IPS DF 4.7 (cell line): ENCODE measurements at regions not wholly inside any gene's neighbourhood (a gene's known extent, or its start where the extent isn't known, plus 50 kb on each side); places are given as distances from the start of the nearest gene placed in this dataset.
"Not testable (repeated sequence)": the region's sequence is repeated elsewhere in the genome, so short reads cannot be mapped to it uniquely, and the experiment has no call there.

Experiments
- DNase-seq: peaks from one replicate; pipeline ENCODE4 v3.0.0-alpha.2; 2013; ENCODE audit warnings: low spot score; ENCODE audit errors: extremely low read depth

DNA sequence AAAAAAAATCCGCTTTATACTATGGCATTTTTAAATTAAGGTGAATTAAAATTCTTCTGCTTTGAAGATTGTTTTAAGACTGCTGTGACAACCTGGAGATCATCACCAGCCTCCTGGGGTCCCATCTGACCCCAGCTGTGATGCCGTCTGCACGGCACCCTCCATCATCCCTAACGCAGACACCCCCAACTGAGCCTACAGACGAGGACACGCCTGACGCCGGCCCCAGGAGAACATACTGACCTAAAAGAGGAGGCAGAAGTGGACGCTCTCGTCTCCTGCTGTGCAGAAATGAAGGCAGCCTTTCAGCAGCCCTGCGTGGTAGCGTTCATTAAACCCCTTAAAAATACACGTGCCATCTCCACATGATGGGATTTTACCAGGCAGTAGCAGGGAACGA is 125.6 kb upstream of the PPP1R26 start:
- no peak for DNase-seq

DNA sequence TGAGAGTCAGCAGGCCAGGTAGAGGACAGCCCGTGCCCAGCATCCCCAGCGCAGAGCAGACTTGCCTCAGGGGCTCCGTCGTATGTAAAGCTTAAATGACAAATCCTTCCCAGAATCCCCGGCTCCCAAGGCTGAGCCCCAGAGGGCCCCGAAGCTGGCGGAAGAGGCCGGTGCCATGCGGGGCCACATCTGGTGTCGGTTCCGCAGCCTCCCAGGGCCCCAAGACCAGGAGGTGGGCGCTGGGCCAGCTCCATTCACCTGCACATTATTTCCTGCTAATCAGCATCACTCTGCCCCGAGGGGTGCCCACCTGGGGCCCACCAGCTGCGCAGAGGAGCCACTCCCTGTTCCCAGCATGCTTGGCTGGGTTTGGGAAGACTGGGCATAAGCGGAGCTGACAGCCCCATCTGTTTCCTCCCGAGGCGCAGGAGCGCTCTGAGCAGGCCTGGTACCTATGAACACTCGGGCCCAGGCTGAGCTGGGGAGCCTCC is 124.0 kb upstream of the PPP1R26 start:
- DNase-seq = no peak

GRCh38 chr9:135356021-135356420 is 123.6 kb upstream of the PPP1R26 start:
- DNase-seq = no peak

DNA sequence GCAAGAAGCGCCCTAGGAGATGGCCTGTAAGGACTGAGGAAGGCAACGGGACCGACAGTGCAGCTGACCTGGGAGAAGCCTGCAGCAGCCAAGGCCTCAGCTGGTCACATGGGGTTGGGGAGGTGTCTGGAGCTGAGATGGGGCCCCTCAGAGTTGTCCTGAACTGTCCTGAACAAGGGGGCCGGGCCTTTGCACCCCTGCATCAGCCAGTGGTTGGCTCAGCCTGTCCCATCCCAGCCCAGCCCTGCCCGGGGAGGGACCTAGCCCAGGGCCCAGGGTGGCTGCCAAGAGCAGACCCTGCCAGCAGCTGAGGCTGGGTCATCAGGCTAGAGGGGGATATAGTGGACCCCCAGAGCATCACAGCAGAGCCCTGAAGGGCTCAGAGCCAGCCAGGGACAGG is 122.8 kb upstream of the PPP1R26 start:
- no peak for DNase-seq

GRCh38 chr9:135357863-135358551 is 121.6 kb upstream of the PPP1R26 start:
- DNase-seq = no peak

- DNase-seq = no peak
These were observed 121.0 kb upstream of the PPP1R26 start for GRCh38 chr9:135358552-135358940.

GRCh38 chr9:135359764-135360163 is 119.8 kb upstream of the PPP1R26 start:
- no peak for DNase-seq

DNA sequence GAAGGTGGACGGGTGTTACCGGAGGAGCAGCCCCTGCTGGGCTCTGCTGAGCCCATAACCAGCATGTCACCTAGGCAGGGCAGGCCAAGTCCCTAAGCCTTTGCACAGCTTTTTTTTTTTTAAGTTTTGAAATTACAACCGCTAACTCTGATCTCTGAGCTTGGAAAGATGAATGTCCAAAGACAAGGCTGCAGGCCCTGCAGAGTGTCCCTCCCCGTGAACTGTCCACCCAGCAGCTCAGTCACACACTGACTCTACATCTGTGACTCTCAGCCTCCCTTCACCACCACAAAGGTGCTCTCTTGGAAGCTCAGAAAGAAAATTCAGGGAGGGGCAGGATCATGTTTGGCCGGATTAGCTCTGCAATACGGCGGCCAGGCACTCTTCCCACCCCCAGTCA is 119.0 kb upstream of the PPP1R26 start:
- DNase-seq = no peak

DNA sequence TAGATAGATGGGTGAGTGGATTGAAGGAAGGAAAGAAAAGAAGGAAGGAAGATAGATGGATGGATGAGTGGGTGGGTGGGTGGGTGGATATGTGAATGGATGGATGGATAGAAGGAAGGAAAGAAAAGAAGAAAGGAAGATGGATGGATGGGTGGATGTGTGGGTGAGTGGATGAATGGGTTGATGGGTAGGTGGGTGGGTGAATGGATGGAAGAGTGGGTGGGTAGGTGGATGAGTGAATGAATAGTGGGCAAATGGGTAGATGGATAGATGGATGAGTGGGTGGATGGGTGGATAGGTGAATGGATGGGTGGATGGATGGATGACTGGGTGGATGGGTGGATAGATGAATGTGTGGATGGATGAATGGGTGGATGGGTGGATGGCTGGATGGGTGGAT is 117.9 kb upstream of the PPP1R26 start:
- DNase-seq = not testable (repeated sequence)

DNA sequence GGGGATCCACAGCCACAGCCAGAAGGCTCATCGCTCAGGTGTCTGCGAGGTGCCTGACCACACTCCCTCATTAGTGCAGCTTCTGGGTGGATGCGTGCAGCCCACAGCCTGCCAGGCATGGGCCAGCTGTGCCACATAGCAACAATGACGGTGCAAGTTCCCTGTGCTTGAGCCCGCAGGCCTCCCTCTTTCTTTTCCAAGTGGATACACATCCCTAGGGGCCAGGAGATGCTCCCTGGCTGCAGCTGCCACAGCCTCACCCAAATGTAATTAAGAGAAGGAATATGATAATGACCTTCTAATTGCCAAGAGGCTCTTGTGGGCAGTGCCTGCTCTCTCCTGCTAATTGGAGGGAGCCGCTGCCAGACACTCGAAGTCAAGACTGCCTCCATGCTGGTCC is 116.0 kb upstream of the PPP1R26 start:
- DNase-seq = no peak

DNA sequence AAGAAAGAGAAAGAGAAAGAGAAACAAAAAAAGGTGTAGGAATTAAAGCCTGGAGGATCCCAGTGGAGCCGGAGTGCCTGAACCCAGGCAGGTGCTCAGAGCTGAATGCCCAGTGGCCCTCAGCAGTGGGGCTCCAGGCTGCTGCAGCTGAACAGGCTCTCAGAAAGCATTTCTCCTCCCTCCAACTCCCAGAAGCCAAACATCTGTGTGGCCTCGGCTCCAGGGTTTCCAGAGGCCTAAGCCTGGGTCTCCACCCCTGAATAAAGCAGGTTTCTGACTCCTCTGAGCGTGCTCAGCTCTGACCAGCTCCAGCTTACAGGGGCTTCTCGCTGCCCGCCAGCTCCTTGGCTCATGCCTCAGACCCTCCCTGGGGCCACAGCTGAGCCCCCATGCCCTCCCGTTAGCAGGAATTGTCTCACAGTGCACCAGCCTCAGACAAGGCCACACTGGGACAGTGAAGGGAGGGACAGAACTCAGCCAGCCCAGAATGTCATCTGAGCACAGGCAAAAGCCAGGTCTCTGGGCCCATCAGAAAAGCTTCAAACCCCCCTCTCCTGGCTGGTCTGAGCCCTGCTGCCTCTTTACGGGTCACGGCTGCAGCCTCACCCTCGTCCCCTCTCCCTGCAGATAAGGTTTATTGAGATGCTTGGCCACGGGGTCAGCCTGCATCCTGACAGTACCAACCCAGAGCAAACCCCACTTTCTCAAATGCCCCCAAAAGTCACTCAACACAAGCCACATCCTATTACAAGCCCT is 114.4 kb upstream of the PPP1R26 start:
- DNase-seq = no peak

- no peak for DNase-seq
These were observed 113.5 kb upstream of the PPP1R26 start for GRCh38 chr9:135366104-135366503.

DNA sequence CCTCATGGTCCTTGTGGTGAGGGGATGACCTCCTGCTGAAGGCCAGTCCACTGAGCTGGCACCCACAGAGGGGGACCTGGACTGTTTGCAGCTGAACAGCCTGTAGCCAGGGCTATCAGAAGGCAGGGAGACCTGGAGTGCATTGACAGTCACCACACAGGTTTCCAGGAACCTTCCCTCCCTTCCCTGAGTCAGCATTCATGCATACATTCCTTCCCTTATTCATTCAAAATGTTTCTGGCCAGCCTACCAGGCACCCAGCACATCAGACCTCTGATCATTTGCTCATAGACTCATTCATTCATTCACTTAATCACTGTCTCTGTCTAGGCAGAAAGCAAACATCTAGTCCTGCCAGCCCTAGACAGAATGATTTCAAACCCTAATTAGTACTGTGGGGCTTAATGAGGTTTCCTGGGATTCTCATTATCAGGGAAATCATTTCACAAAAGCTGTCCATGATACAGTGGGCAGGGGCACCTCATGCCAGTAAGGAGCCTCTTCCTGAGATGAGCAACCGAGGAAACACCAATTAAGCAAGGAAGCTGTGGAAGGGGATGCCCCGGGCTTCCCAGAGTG is 110.1 kb upstream of the PPP1R26 start:
- no peak for DNase-seq

DNA sequence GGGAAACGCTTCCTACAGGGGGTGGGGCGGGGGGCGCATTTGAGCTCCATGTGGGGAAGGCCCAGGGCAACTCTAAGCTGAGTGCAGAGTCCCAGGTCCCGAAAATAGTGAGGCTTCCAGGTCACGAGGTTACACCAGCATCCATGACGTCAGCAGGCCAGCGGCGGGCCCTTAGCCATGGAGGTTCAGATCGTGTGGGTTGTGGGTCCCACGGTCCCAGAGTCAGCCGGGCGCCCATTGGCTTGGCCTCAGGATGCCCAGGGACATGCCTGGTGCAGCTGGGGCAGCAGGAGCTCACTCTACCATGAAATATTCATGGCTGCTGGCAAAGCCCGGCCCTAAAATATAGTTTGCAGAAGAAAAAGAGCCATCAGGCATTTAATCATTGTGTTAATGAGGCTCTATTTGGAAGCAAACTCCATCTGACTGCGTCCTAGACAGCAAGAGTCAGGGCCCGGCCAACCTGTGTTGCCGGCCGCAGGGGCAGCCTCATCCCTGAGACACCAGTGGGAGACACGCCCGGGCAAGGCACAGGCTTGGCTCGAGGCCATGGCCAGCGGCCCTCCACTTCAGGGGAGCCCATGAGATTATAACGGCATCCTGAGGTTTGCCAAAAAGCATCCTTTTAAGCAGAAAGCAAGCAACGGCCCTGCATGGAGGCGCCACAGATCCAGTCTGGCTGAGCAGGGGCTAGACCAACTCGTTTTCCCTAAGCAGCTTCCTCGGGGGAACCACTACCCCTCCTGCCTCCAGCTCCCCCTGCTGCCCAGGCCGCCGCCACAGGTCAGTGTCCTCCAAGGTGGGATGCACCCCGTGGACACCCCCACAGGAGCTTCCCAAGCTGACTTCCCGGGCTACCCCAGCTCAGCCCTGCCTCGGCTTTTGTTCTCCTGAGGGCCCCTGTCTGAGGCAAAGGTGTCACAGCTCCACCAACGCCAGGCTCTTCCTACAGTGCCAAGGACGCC is 108.9 kb upstream of the PPP1R26 start:
- DNase-seq = no peak

GRCh38 chr9:135371535-135371934 is 108.0 kb upstream of the PPP1R26 start:
- DNase-seq = no peak

- DNase-seq = no peak
These were observed 107.5 kb upstream of the PPP1R26 start for GRCh38 chr9:135372036-135372435.

DNA sequence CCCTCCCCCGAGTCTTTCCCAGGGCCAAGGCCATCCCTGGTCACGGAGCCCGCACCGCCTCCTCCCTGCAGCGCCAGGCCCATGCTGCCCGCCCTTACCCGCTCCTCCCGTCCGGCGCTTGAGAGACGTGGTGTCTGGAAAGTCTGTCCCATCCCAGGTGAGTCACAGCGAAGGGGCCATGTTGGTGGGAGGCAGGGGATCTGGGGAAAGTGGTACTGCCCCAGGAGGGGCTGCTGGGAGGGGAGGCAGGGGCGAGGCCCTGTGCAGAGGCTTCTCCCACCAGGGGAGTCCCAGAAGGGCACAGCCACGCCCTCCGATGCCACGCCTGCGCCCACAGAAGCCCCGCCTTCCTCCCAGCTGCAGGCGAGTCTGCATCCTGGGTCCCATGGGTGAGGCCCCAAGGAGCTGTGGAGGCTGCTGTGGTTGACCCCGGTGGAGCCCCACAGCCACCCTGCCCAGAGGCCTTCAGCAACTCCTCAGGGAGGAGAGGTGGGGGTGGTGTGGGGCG is 107.0 kb upstream of the PPP1R26 start:
- DNase-seq = no peak

- DNase-seq = no peak
These were observed 106.4 kb upstream of the PPP1R26 start for GRCh38 chr9:135373151-135373685.

- no peak for DNase-seq
These were observed 105.8 kb upstream of the PPP1R26 start for GRCh38 chr9:135373820-135374219.

DNA sequence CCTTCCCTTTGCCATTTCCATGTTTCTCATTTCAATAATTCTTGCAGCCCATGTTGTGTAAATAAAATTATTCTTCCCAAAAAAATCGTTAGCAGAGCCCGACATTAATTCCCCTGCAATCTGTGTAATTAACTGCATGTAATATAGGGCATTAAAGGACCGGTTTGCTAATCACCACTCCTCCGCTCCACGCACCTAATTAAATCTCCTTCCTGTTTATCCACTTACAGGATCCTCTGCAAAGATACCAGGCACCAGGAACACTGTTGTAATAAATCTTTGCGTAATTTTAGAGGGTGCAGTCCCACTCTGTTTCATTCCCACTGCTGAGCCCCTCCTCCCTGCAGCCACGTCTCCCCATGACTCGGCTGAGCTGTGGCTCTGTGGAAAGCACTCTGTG is 105.0 kb upstream of the PPP1R26 start:
- no peak for DNase-seq

DNA sequence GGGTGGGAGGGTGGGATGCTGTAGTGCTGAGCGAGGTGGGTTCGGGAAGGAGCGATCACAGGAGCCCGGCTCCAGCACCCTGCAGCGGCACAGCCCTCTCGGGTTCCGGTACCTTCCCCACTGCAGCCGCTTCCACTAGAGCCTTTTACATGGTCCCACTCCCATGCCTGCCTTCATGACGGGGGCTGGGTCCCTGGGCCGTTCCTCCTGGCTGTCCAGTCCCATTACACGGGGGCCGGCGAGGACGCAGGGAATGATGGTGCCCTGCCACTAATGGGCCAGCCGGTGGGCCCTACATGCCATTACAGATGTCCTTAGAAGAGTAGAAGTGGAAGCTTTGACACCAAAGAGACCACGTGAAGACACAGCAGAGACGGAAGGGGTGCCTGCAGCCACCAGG is 104.6 kb upstream of the PPP1R26 start:
- no peak for DNase-seq
